ENCODE measurements at regions not wholly inside any gene's neighbourhood (a gene's known extent, or its start where the extent isn't known, plus 50 kb on each side); places are given as distances from the start of the nearest gene placed in this dataset.

GRCh38 chr16:7983676-7984075 is 606.6 kb downstream of the TMEM114 start:
- in situ Hi-C loops (cut with HindIII; ENCODE audit: low sequenced_read_pairs): no loop called here

DNA sequence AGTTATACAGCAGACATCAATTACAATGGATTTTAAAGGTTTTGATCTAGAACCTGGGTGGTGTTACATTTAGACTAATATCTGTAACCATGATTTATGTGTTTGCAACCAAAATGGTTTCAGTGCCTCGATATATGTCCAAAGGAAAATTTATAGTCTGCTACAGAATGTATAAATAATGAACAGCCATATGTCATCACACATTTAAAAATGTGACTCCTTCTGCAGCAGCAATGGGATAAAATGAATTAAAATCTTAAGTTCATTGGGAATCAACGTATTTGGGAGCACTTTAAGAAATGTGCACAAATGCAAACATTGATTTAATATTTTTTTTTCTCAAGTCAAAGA is 610.2 kb downstream of the TMEM114 start:
- in situ Hi-C loops (cut with HindIII; ENCODE audit: low sequenced_read_pairs): no loop called here

DNA sequence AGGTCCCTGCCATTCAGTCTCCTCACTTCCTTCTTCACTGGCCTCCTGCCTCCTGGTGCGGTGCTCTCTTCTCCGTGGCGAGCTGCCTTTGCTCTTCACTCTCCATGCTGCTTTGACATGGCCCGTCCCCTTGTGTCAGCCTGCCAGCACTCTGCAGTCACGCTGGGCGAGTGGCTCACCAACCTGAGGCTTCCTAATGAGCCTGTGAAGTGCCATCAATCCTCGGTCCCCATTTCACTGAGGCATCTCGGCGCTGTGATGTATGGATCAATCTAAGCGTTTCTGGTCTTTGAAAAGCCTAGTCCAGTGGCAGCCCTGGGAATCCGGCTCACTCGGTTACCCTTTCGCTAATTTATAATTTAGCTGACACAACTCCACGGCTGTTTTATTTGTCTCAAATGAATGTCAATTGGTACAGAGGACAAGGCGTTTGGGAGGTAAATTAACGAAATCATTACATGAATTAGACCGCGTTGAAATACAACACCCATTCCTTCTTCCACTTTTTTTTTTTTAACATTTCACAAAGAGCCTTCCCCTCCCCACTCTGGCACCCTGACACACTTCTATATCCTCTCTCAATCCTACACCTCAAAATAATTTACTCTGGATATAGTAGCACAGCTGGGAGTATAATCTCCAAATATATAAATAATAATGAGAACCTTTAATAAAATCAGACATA is 610.7 kb downstream of the TMEM114 start:
- in situ Hi-C loops (cut with HindIII; ENCODE audit: low sequenced_read_pairs): no loop called here

DNA sequence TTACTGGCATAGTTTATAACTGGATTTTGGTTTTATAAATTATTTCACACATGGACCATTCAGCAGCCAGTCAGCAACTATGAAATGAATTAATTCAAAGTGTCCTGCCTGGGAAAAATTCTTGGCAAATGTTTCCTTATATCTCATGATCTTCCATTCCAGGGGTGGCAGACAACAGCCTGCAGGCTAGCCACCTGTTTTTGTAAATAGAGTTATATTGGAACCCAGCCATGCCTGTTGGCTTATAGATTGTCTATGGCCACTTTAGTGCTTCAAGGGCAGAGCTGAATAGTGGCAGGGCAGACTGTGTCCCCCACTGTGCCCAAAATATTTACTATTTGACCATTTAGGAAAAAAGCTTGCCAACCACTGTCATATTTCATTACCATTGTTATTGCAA is 613.7 kb downstream of the TMEM114 start:
- in situ Hi-C loops (cut with HindIII; ENCODE audit: low sequenced_read_pairs): no loop called here

DNA sequence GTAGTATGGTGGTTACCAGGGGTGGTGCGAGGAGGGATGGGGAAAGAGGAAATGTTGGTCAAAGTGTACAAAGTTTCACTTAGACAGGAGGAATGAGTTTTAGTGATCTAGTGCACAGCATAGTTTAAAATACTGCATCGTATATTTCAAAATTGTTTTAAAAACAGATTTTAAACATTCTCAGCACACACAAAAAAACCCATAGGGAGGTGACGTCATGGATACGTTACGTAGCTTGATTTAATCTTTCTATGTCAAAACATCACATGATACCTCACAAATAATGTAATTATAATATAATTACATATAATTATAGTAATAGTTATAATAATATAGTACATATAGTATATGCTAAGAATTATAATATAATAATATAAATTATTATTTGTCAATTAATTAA is 614.2 kb downstream of the TMEM114 start:
- in situ Hi-C loops (cut with HindIII; ENCODE audit: low sequenced_read_pairs): no loop called here

DNA sequence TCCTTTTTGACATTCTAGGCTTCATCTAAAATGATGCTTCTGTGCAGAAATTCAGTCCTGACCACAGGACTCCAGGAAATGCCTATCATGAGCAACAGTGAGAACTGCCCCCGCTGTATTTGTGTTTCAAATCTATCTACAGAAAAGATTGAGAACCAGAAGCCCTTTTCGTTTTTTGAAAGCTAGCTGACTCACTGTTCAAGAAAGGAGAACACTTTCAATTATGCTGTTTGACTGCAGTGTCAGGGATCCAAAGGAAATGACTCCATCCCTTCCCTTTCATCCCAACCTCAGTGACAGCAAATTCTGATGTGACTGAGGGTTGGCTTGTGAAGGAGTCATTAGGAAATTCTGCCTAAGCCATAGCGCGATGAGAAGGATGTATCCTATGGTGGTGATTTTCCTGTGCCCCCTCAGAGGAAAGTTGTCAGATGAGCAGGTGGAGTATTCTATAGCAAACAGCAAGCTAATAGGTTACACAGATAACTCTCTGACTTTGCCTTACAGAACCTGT is 622.3 kb downstream of the TMEM114 start:
- in situ Hi-C loops (cut with HindIII; ENCODE audit: low sequenced_read_pairs): no loop called here

GRCh38 chr16:7964744-7965143 is 625.6 kb downstream of the TMEM114 start:
- in situ Hi-C loops (cut with HindIII; ENCODE audit: low sequenced_read_pairs): no loop called here

DNA sequence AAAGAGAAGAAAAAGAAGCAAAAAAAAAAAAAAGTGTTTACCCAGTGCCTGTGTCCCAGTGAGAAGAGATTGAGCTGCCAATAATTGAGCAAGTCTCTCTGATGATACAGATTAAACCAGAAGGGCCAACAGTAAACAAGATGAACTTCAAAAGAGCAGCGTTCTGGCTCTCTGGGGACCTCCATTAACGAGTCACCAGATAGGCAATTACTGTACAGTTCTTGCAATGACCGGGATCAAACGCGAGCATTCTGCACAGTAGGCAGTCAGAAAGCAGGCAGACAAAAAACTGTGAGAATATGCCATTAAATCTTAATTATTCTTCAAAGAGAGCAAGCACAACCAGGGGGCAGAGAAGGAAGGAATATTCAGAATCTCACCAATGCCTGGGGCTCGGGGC is 626.1 kb downstream of the TMEM114 start:
- in situ Hi-C loops (cut with HindIII; ENCODE audit: low sequenced_read_pairs): no loop called here

DNA sequence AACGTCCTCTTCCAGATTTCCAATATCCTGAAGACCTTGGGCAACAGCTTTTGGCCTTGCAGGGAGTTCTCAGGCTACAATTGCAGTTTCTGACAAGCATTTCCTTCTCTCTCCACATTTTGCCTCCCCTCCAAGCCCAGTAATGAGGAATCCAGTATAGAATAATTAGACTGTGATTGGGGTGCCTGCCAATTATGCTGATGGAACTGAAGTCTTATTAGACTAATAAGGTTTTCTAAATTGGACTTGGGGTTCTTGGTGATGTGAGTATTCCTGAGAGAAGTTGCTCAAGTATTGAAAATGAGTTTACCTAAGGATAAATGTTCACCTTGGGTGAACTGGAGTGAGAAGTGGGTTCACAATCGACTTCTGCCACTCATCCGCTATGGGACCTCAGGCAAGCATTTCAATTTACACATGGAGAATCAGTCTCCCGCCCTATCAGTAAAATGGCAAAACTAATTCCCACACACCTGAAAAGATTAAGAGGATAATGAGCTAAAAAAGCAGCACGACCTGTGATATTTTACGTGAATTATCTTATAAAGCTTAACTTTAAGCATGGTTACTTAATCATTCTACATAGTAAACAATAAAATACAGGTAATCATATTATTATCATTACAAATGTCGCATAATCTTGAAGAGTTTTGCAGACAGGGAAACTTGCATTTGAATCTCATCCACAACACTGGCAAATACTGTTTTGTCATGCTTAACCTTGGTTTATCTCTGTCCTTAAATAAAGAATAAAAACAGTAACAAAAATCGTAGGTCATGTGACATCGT is 628.0 kb downstream of the TMEM114 start:
- in situ Hi-C loops (cut with HindIII; ENCODE audit: low sequenced_read_pairs): no loop called here

GRCh38 chr16:7957151-7957550 is 624.5 kb downstream of the RBFOX1 start:
- in situ Hi-C loops (cut with HindIII; ENCODE audit: low sequenced_read_pairs): no loop called here

DNA sequence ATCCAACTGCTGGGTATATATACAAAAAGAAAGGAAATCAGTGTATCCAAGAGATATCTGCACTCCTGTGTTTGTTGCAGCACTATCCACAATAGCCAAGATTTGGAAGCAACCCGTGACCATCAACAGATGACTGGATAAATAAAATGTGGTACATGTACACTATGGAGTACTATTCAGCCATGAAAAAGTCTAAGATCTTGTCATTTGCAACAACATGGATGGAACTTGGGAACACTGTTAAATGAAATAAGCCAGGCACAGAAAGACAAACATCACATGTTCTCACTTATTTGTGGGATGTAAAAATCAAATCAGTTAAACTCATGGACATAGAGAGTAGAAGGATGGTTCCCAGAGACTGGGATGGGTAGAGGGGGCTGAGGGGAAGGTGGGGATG is 620.7 kb downstream of the RBFOX1 start:
- in situ Hi-C loops (cut with HindIII; ENCODE audit: low sequenced_read_pairs): no loop called here

- in situ Hi-C loops (cut with HindIII; ENCODE audit: low sequenced_read_pairs): no loop called here
These were observed 613.5 kb downstream of the RBFOX1 start for GRCh38 chr16:7946142-7946541.

DNA sequence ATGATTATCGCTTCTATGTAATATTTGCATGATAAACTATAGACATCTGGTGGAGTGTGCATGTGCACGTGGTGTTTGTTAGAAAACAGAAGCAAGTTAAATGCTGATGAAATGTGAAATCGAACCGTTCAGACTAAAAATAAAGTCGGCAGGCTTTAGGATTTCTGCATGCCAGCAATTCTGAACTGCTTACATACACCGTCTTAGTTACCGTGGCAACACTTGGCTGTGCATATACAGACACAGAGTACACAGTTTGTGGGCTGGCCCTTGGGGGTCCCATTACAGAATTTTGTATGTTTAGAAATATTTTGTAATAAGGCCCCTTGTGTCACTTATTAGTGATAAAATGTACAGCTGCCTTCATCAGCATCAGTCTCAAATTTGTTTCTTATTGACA is 605.5 kb downstream of the RBFOX1 start:
- in situ Hi-C loops (cut with HindIII; ENCODE audit: low sequenced_read_pairs): no loop called here

- in situ Hi-C loops (cut with HindIII; ENCODE audit: low sequenced_read_pairs): no loop called here
These were observed 588.7 kb downstream of the RBFOX1 start for GRCh38 chr16:7921345-7921744.

DNA sequence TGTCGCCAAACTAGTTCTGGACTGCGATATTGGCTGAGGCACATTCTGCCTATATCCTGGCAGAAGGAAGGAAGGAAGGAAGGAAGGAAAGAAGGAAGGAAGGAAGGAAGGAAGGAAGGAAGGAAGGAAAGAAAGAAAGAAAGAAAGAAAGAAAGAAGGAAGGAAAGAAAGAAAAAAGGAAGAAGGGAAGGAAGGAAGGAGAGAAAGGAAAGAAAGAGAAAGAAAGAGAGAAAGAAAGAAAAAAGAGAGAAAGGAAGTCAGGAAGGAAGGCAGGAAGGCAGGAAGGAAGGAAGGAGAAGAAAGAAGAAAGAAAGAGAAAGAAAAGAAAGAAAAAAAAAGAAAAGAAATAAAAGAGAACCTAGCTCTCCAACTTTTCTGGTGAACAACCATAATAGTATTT is 587.1 kb downstream of the RBFOX1 start:
- in situ Hi-C loops (cut with HindIII; ENCODE audit: low sequenced_read_pairs): no loop called here

DNA sequence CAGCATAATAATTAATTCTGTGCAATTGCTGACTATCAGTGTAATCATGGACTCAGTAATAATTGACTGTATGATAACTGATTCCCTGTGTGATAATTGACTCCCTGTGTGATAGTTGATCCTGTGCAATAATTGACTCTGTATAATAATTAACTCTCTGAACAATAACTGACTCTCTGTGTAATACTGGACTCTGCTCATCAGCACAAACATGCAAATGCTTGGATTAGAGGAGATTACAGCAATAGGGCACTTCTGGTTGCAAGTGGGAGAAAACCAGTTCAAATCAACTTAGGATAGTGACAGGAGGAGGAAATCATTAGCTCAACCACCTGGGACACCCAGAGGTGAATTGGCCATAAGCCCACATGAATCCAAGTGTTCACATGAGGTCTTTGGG is 582.1 kb downstream of the RBFOX1 start:
- in situ Hi-C loops (cut with HindIII; ENCODE audit: low sequenced_read_pairs): no loop called here

GRCh38 chr16:7912132-7912531 is 579.5 kb downstream of the RBFOX1 start:
- in situ Hi-C loops (cut with HindIII; ENCODE audit: low sequenced_read_pairs): no loop called here

DNA sequence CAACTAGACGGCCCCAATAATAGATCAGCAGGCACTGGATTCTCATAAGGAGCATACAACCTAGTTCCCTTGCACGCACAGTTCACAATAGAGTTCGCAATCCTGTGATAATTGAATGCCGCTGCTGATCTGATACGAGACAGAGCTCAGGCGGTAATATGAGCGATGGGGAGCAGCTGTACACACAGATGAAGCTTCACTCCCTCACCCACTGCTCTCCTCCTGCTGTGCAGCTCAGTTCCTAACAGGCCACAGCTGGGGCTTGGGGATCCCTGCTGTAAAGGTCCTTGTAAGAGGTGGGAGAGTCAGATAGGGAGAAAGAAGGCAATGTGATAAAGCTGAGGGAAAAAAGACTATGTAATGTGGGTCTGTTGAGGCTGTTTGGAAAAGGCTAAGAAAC is 577.5 kb downstream of the RBFOX1 start:
- in situ Hi-C loops (cut with HindIII; ENCODE audit: low sequenced_read_pairs): no loop called here

DNA sequence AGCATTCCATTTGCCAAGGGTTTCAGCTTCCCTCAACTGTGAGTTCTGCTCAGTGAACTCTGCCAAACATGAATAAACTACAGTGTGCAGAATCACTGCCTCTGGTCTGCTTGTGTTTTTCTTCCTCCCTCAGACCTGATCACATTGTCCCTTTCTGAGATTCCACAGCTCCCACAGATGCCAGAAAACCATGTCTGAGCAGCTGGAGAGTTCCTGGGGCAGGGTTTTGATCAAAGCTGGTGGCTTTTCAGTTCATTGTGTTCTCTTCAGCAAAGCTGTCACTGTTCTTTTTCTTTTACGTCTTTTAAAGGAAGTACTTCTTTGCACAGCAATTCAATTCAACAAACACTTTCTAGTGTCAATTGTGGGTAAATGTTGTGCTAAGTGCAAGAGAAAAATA is 555.8 kb downstream of the RBFOX1 start:
- in situ Hi-C loops (cut with HindIII; ENCODE audit: low sequenced_read_pairs): no loop called here

- in situ Hi-C loops (cut with HindIII; ENCODE audit: low sequenced_read_pairs): no loop called here
These were observed 554.7 kb downstream of the RBFOX1 start for GRCh38 chr16:7887316-7887715.

GRCh38 chr16:7871979-7872378 is 539.3 kb downstream of the RBFOX1 start:
- in situ Hi-C loops (cut with HindIII; ENCODE audit: low sequenced_read_pairs): no loop called here

- in situ Hi-C loops (cut with HindIII; ENCODE audit: low sequenced_read_pairs): no loop called here
These were observed 538.7 kb downstream of the RBFOX1 start for GRCh38 chr16:7871371-7871770.

All from DLD1 (cell line).